GM21825 (cell line): ENCODE measurements at regions not wholly inside any gene's neighbourhood (a gene's known extent, or its start where the extent isn't known, plus 50 kb on each side); places are given as distances from the start of the nearest gene placed in this dataset.

Experiments used
- ATAC-seq: cut with Tn5 transposase; IDR thresholded peaks from one replicate; pipeline ENCODE4 v1.9.1; 2021; ENCODE audit warnings: mild to moderate bottlenecking, moderate library complexity; ENCODE audit not compliant: unreplicated experiment

DNA sequence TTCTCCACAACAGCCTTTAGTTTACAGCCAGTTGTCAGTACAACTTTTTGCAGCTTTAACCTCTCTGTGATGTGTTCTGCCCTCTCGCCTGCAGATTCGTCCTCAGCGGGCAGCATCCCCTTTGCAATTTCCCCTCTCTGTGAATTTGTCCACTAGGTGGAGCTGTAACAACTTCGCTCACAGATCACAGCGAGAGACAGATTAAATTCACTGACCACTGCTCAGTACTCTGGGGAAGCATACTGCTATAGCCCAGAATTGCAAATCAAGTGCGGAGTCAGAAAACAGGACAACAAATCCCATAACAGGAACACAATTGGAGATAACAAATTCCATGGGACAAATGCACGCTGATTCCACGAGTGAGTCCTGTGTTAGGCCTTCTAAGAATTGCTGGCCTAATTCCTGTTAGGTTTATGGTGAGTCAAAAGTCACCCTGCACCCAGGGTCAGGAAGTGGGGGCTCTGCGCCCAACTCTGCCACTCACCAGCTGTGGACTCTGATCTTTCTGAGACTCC, 2124.9 kb downstream of the MAT2B start:
- no peak for ATAC-seq

- no peak for ATAC-seq
Measured at GRCh38 chr5:165631235-165631634, 2125.8 kb downstream of the MAT2B start.

DNA sequence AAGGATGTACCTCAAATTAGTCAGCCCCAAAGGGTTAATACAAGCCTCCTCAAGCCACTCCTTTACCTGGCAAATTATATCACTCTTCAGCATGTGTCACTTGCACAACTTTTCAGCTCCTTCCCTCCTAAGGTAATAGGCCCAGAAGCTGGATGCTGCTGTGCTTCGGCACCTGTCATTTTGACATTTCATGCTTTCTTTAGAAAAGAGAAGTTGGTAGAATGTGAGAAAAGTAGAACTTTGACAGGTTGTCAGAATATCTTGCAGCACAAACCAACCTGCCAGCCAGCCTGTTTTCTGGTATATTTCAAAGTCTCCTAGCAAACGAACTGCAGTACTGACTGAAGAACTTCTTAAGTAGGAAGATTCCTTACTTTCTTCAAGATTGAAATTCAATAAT, 2136.9 kb downstream of the MAT2B start:
- ATAC-seq: no peak

- no peak for ATAC-seq
Measured at GRCh38 chr5:165665735-165666400, 2160.4 kb downstream of the MAT2B start.

GRCh38 chr5:165673499-165673898, 2168.1 kb downstream of the MAT2B start:
- ATAC-seq: no peak

DNA sequence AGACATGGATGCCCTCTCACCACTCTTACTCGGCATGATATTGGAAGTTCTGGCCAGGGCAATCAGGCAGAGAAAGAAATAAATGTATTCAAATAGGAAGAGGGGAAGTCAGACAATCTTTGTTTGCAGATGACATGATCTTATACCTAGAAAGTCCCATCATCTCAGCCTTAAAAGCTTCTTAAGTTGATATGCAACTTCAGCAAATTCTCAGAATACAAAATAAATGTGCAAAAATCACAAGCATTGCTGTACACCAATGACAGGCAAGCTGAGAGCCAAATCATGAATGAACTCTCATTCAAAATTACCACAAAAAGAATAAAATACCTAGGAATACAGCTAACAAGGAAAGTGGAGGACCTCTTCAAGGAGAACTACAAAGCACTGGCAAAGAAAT, 2190.4 kb downstream of the MAT2B start:
- ATAC-seq: no peak

DNA sequence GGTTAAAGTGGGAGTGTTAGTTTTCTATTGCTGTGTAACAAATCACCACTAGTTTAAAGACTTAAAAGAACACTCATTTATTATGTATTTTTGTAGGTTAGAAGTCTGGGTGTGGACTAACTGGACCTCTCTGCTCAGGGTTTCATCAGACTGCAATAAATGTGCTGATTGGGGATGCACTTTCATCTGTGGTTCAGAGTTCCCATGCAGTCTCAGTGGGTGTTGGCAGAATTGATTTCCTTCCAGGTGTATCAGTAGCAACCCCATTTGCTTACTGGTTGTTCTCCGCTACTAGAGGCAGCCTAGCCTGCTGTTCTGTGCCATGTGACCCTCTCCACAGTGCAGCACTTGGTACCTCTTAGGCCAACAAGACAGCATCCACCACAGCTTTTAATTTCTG, 2200.5 kb downstream of the MAT2B start:
- no peak for ATAC-seq

DNA sequence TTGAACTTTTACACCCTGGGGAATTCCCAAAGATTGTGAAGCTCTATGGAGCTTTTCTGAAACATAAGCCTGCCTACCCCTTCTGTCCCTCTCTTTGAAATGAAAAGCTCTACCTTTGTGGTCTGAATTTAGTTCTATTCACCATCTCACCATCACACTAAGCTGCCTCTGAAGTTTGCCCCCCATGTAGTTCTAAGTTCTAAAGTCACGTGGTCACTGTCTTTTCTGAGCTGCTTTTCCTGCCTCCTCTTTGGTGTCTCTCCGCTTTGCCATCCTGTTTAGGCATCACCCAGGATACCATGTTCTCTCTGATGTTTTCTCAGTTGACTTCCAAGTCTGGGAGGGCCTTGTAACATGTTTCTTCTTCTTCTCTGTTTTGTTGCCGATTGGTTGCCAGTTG, 2206.6 kb downstream of the MAT2B start:
- ATAC-seq: no peak

DNA sequence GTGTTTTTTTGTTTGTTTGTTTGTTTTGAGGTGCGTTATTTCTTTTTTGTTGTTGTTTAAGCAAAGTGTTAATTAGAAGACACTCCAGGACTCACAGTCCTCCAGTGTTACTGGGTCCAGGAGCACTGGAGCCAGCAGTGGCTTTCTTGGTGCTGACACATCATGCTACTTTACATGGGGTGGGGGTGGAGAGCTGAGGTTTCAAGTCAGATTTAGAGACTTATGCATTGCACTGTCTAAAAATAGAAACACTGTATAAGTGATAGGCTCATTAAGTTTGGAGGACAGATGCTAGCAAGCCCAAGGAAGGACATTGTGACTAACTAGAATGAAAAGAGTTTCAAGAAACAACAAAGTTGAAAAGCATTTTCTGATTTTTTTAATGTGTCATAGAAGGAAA, 2209.2 kb downstream of the MAT2B start:
- no peak for ATAC-seq

GRCh38 chr5:165720901-165721300, 2215.5 kb downstream of the MAT2B start:
- no peak for ATAC-seq

GRCh38 chr5:165722401-165722800, 2217.0 kb downstream of the MAT2B start:
- no peak for ATAC-seq

DNA sequence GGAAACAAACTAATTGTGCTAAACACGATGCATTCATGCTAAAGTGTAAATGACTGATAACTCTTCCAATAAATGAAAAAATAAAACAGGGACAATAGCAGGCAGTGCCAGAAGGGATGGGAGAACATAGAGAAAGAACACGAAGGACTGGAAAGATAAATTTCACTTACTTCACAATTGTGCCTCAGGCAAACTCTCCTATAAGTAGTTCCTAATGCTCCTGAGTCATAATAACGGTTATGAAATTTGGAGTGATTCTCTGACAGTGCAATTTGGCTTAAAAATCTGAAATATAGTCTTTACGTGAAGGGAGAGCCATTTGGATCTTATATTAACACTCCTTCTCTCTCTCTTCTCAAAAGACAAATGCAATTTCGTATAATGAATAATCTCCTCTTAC, 2218.5 kb downstream of the MAT2B start:
- ATAC-seq: no peak

DNA sequence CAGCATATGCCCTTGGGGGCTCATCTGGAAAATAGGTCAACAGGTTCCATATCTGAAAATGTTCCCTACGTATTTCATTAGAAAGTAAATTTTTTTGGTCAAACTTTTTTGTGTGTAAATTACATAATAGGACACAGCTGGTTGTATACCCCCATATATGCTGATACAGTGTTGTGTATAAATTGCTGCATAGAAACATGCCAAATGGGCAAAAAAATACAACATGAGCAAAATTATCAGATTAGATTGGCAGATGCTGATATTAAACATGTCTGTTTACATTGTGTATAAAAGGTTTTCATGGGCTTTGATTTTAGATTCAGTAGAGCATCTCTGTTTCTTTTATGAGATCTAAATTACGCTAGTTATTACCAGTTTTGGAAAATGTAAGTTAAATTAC, 2223.0 kb downstream of the MAT2B start:
- ATAC-seq: no peak

DNA sequence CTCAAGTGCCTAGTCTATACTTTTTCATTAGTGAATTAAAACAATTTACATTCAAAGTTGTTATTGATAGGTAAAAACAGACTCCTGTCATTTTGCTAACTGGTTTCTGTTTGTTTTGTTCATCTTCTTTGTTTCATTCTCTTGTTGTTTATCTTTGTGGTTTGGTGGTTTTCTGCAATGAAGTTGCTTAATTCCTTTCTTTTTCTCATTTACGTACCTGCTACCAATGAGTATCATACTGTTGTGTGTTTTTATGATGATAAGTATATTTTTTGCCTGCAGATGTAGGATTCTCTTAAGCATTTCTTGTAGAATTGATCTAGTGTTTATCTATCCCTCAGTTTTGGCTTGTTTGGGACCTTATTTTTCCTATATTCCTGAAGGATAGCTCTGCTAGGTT, 2230.0 kb downstream of the MAT2B start:
- no peak for ATAC-seq

- ATAC-seq: no peak
Measured at GRCh38 chr5:165739079-165739741, 2233.8 kb downstream of the MAT2B start.

- no peak for ATAC-seq
Measured at GRCh38 chr5:165757791-165758190, 2252.4 kb downstream of the MAT2B start.

- no peak for ATAC-seq
Measured at GRCh38 chr5:165775111-165775510, 2269.7 kb downstream of the MAT2B start.

DNA sequence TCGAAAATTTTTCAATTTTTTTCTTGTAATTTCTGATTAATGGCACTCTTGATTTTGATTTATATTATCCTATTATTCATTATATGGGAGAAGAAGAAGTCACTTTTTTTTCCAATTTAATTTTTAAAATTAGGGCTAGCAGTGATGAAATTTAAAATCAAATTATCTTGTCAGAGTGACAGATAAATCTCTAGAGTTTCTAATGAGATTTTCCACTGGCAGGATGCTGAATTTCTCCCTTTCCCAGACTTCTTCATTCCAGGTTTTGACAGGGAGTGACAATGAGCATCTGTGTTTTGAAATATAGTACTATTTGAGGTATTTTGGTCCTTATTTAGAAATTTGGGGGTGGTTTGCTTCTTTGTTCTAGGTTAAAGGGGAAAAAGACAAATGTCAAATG, 2274.1 kb downstream of the MAT2B start:
- no peak for ATAC-seq

- no peak for ATAC-seq
Measured at GRCh38 chr5:165780901-165781300, 2275.5 kb downstream of the MAT2B start.

GRCh38 chr5:165781738-165782137, 2276.3 kb downstream of the MAT2B start:
- no peak for ATAC-seq

- ATAC-seq: no peak
Measured at GRCh38 chr5:165783024-165783423, 2277.6 kb downstream of the MAT2B start.

- ATAC-seq: no peak
Measured at GRCh38 chr5:165786073-165786472, 2280.7 kb downstream of the MAT2B start.

GRCh38 chr5:165795073-165795472, 2289.7 kb downstream of the MAT2B start:
- ATAC-seq: no peak
